ENCODE measurements at regions not wholly inside any gene's neighbourhood (a gene's known extent, or its start where the extent isn't known, plus 50 kb on each side); places are given as distances from the start of the nearest gene placed in this dataset.
A peak's percentile ranks its signal among the peaks of the same experiment; 100 is the strongest.

DNA sequence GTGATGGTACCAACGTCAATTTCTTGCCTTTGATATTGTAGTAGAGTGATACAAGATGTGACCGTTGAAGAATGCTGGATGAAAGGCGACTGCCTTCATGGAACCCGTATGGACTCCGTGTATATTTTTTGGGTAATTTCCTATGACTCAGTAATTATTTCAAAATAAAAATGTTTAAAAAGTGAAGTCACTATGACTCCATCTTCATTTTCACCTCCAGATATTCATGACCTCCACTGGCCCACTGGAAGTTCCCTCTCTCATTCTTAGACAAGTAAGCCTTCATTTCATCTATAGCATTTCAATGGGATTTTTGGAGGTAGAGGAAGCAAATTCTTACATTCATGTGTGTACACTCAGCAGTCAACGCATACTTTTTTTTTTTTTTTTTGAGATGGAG, 111.8 kb upstream of the NUDT7 start:
- Histone ChIP-seq H3K4me3 (ENCODE audit: low read depth, low read length) (no peak overlapping the region), H3K36me3 (ENCODE audit: control insufficient read depth, insufficient read depth, low read length) (no peaks in the 10 kb centered on the region), H3K27me3 (ENCODE audit: control insufficient read depth, insufficient read depth, low read length) (no peaks in the 10 kb centered on the region)
- FAIRE-seq = no peak
- DNase-seq (ENCODE audit: low read depth) = no peak
- TF ChIP-seq, protein P1, sequence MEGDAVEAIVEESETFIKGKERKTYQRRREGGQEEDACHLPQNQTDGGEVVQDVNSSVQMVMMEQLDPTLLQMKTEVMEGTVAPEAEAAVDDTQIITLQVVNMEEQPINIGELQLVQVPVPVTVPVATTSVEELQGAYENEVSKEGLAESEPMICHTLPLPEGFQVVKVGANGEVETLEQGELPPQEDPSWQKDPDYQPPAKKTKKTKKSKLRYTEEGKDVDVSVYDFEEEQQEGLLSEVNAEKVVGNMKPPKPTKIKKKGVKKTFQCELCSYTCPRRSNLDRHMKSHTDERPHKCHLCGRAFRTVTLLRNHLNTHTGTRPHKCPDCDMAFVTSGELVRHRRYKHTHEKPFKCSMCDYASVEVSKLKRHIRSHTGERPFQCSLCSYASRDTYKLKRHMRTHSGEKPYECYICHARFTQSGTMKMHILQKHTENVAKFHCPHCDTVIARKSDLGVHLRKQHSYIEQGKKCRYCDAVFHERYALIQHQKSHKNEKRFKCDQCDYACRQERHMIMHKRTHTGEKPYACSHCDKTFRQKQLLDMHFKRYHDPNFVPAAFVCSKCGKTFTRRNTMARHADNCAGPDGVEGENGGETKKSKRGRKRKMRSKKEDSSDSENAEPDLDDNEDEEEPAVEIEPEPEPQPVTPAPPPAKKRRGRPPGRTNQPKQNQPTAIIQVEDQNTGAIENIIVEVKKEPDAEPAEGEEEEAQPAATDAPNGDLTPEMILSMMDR (IDR thresholded peaks at IDR 0.05; ENCODE audit: insufficient read depth, low read length, severe bottlenecking) = no peak

DNA sequence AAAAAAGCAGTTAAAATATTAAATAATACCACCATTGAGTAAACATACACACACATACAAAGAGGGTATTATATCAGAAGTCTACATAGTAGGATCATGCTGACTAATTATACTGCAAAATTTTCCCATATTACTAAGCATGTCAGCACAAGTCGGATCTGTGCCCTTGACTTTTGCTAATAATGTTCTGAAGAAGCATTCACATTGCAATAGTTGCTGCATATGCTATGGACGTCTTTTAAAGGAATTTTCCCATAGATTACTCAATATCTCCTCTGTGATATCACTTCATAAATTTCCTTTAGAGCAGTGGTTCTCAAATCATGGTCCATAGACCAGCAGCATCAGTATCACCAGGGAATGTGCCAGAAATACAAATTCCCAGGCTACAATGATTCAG, 110.9 kb upstream of the NUDT7 start:
- TF ChIP-seq, protein P1 (IDR thresholded peaks at IDR 0.05; ENCODE audit: insufficient read depth, low read length, severe bottlenecking) = no peak
- peak; percentile 71 for DNase-seq (ENCODE audit: low read depth)
- no peak for FAIRE-seq
- no peaks in the 10 kb centered on the region for H3K27me3 ChIP-seq (ENCODE audit: control insufficient read depth, insufficient read depth, low read length)
- no peaks in the 10 kb centered on the region for H3K36me3 ChIP-seq (ENCODE audit: control insufficient read depth, insufficient read depth, low read length)
- no peak overlapping the region for H3K4me3 ChIP-seq (ENCODE audit: low read depth, low read length)

DNA sequence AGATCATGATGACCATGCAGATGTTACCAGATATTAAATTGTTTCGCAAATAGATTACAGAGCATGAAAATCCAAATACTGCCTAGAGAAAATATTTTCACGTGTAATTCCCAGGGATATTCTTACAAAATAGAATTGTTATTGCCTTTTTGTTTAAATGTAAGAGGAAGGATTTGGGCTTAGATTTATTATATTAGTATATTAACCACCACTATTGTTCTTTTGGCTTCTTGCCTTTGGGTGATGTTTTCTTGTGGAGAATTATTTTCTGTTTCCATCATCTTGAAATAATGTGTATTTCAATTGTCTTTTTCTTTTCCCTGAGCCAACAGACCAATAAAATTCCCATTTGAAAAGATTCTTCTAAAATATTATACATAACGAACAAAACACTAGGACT, 109.7 kb upstream of the NUDT7 start:
- Histone ChIP-seq H3K36me3 (ENCODE audit: control insufficient read depth, insufficient read depth, low read length) (no peaks in the 10 kb centered on the region), H3K27me3 (ENCODE audit: control insufficient read depth, insufficient read depth, low read length) (no peaks in the 10 kb centered on the region), H3K4me3 (ENCODE audit: low read depth, low read length) (no peak overlapping the region)
- FAIRE-seq = no peak
- no peak for DNase-seq (ENCODE audit: low read depth)
- TF ChIP-seq, protein P1 (IDR thresholded peaks at IDR 0.05; ENCODE audit: insufficient read depth, low read length, severe bottlenecking) = no peak

DNA sequence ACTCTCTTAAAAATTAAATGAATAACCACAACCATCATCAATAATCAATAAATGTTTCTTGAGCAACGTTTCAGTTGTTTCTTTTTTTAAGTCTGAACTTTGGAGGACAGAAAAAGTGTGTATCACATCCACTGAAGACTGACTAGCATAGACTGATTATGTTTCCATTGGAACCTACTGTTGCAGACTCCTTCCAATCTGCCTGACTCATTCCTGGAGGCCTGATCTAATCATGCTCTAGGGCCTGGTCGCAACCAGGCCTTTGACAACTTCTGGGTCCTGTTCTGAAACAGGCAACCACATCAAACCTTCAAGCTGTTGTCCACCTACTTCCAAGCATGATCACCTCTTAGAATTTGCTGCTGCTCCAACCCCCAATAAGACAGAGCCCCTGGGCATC, 109.2 kb upstream of the NUDT7 start:
- no peak for DNase-seq (ENCODE audit: low read depth)
- Histone ChIP-seq H3K4me3 (ENCODE audit: low read depth, low read length) (no peak overlapping the region), H3K36me3 (ENCODE audit: control insufficient read depth, insufficient read depth, low read length) (no peaks in the 10 kb centered on the region), H3K27me3 (ENCODE audit: control insufficient read depth, insufficient read depth, low read length) (no peaks in the 10 kb centered on the region)
- TF ChIP-seq, protein P1 (IDR thresholded peaks at IDR 0.05; ENCODE audit: insufficient read depth, low read length, severe bottlenecking) = no peak
- no peak for FAIRE-seq

DNA sequence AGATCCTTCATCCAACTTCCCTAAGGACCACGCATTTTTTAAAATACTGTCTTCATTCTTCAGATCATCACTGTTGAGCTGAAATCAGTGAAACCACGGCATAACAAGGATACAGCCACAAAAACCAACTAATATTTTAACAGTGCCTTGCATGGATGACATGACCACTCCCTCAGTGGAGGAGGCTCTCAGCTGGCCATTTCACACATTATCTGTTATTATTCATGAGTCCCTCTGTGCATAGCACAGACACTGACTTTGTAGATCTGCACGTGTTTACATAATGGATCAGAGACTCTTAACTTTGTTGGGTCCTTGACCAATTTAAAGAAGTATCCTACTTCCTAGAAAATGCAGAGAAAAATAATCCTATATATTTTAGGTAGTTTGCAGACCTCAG, 104.8 kb upstream of the NUDT7 start:
- DNase-seq (ENCODE audit: low read depth) = no peak
- TF ChIP-seq, protein P1 (IDR thresholded peaks at IDR 0.05; ENCODE audit: insufficient read depth, low read length, severe bottlenecking) = no peak
- no peak for FAIRE-seq
- Histone ChIP-seq H3K27me3 (ENCODE audit: control insufficient read depth, insufficient read depth, low read length) (no peaks in the 10 kb centered on the region), H3K4me3 (ENCODE audit: low read depth, low read length) (no peak overlapping the region), H3K36me3 (ENCODE audit: control insufficient read depth, insufficient read depth, low read length) (no peaks in the 10 kb centered on the region)

DNA sequence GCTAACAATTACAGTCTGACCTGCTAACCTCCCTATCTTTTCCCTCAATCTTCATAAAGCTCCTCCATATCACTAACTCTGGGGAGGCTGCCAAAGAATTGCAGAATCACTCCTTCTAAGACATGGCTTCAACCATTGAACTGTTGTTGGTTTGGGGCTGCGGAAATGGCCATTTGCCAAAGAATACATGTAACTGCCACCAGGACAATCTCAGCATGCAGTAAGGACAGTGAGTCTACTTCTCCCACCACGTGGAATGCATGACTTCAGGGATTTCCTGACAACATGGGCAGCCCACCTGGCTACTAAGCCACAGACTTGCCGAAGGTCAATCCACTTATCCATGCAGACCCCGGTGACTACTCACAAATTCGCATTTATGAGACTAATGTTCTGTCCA, 104.3 kb upstream of the NUDT7 start:
- Histone ChIP-seq H3K27me3 (ENCODE audit: control insufficient read depth, insufficient read depth, low read length) (no peaks in the 10 kb centered on the region), H3K4me3 (ENCODE audit: low read depth, low read length) (no peak overlapping the region), H3K36me3 (ENCODE audit: control insufficient read depth, insufficient read depth, low read length) (no peaks in the 10 kb centered on the region)
- TF ChIP-seq, protein P1 (IDR thresholded peaks at IDR 0.05; ENCODE audit: insufficient read depth, low read length, severe bottlenecking) = no peak
- FAIRE-seq (no peak), DNase-seq (ENCODE audit: low read depth) (no peak)

All from bronchial epithelial cell (primary cell).